HL-60 (cell line): ENCODE measurements at regions not wholly inside any gene's neighbourhood (a gene's known extent, or its start where the extent isn't known, plus 50 kb on each side); places are given as distances from the start of the nearest gene placed in this dataset.

Source experiments
- GABPA ChIP-seq: IDR thresholded peaks from 2 replicates; pipeline ENCODE4 v1.6.1; 2012; ENCODE audit warnings: low read depth
- POLR2AphosphoS5 ChIP-seq: IDR thresholded peaks from 2 replicates; pipeline ENCODE4 v1.6.1; 2012; ENCODE audit warnings: low read depth
- SPI1 ChIP-seq: IDR thresholded peaks from 2 replicates; pipeline ENCODE4 v1.6.1; 2012; ENCODE audit warnings: low read depth, mild to moderate bottlenecking, borderline replicate concordance
- TF ChIP-seq, protein P1 (sequence below): IDR thresholded peaks from one replicate; pipeline ENCODE4 v1.5.1; 2011; ENCODE audit warnings: low read length, control low read depth, inconsistent platforms; ENCODE audit not compliant: insufficient read depth

DNA sequence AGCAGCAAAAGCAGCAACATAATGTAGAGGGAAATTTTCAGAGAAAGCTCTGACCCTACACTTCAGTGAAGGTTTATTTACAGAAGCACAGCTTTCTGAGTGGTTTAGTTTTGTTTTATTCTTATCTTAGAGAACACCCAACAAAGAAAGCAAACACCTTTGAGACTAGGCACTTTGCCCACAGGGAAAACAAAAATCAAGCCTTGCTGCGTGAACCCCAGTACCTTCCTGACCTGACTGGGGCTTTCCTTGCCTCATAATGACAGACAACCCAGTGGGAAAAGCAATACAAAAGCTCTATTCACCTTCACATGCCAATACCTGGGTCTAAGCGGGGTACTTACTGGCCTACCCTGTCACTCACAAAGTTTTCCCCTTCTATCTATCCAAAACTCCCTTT lies 189.8 kb downstream of the HINT1 start:
- TF ChIP-seq, protein P1, sequence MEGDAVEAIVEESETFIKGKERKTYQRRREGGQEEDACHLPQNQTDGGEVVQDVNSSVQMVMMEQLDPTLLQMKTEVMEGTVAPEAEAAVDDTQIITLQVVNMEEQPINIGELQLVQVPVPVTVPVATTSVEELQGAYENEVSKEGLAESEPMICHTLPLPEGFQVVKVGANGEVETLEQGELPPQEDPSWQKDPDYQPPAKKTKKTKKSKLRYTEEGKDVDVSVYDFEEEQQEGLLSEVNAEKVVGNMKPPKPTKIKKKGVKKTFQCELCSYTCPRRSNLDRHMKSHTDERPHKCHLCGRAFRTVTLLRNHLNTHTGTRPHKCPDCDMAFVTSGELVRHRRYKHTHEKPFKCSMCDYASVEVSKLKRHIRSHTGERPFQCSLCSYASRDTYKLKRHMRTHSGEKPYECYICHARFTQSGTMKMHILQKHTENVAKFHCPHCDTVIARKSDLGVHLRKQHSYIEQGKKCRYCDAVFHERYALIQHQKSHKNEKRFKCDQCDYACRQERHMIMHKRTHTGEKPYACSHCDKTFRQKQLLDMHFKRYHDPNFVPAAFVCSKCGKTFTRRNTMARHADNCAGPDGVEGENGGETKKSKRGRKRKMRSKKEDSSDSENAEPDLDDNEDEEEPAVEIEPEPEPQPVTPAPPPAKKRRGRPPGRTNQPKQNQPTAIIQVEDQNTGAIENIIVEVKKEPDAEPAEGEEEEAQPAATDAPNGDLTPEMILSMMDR: no peak
- TF ChIP-seq GABPA (no peak), POLR2AphosphoS5 (no peak), SPI1 (no peak)
